VCaP (cell line): ENCODE measurements at regions not wholly inside any gene's neighbourhood (a gene's known extent, or its start where the extent isn't known, plus 50 kb on each side); places are given as distances from the start of the nearest gene placed in this dataset.
A peak's percentile ranks its signal among the peaks of the same experiment; 100 is the strongest.

Experiments
- H3K27ac ChIP-seq: fragments of 450-650 bp; 2 replicates; pipeline ENCODE4 v1.5.1; 2017
- CTCF ChIP-seq: fragments of 450-650 bp; conservative IDR thresholded peaks from 2 replicates; pipeline ENCODE4 v1.5.1; 2017; ENCODE audit warnings: mild to moderate bottlenecking, moderate library complexity

- H3K27ac ChIP-seq, result peak overlapping the region; percentile 64
- no peak for TF ChIP-seq CTCF
Measured at GRCh38 chr7:25770670-25771069, 381.3 kb upstream of the NFE2L3 start.

GRCh38 chr7:25771491-25771890 lies 380.5 kb upstream of the NFE2L3 start:
- no peak overlapping the region; the same call in 1 of the 2 replicates for H3K27ac ChIP-seq
- TF ChIP-seq CTCF, result no peak

- TF ChIP-seq CTCF, result no peak
- no peak overlapping the region for H3K27ac ChIP-seq
Measured at GRCh38 chr7:25772802-25773201, 379.2 kb upstream of the NFE2L3 start.

- H3K27ac ChIP-seq, result no peak overlapping the region
- no peak for TF ChIP-seq CTCF
Measured at GRCh38 chr7:25774675-25775074, 377.3 kb upstream of the NFE2L3 start.

GRCh38 chr7:25775570-25775969 lies 376.4 kb upstream of the NFE2L3 start:
- TF ChIP-seq CTCF, result no peak
- H3K27ac ChIP-seq, result no peak overlapping the region

GRCh38 chr7:25775999-25776743 lies 375.8 kb upstream of the NFE2L3 start:
- TF ChIP-seq CTCF, result no peak

GRCh38 chr7:25776744-25777123 lies 375.3 kb upstream of the NFE2L3 start:
- TF ChIP-seq CTCF, result no peak
- no peak overlapping the region for H3K27ac ChIP-seq

More at GRCh38 chr7:25775999-25776743, 375.8 kb upstream of the NFE2L3 start:
- no peak overlapping the region for H3K27ac ChIP-seq
